Tibial nerve (tissue), 4 donors: ENCODE measurements at regions not wholly inside any gene's neighbourhood (a gene's known extent, or its start where the extent isn't known, plus 50 kb on each side); places are given as distances from the start of the nearest gene placed in this dataset.

Experiments
- EP300 ChIP-seq, 2 donors: sonication (generic); formaldehyde crosslinking; IDR thresholded peaks; one replicate each; pipeline ENCODE4 v1.6.1; 2017; ENCODE audit warnings: antibody characterized with exemption in 2 of 2, mild to moderate bottlenecking in 1 of 2
- POLR2A ChIP-seq, 2 donors: fragments of 450-650 bp; IDR thresholded peaks; one replicate each; pipeline ENCODE4 v1.6.1; 2017; ENCODE audit warnings: antibody characterized with exemption in 2 of 2, mild to moderate bottlenecking in 2 of 2, moderate library complexity in 2 of 2
- TF ChIP-seq, protein P1 (sequence below), 5 experiments: fragments of 200-600 bp in 3 of 5; fragments of 450-650 bp in 2 of 5; sonication (generic) in 3 of 5; IDR thresholded peaks; one replicate each; pipeline ENCODE4 v1.5.1; 2016 to 2019; ENCODE audit warnings: antibody characterized with exemption in 5 of 5, mild to moderate bottlenecking in 3 of 5, moderate library complexity in 2 of 5

DNA sequence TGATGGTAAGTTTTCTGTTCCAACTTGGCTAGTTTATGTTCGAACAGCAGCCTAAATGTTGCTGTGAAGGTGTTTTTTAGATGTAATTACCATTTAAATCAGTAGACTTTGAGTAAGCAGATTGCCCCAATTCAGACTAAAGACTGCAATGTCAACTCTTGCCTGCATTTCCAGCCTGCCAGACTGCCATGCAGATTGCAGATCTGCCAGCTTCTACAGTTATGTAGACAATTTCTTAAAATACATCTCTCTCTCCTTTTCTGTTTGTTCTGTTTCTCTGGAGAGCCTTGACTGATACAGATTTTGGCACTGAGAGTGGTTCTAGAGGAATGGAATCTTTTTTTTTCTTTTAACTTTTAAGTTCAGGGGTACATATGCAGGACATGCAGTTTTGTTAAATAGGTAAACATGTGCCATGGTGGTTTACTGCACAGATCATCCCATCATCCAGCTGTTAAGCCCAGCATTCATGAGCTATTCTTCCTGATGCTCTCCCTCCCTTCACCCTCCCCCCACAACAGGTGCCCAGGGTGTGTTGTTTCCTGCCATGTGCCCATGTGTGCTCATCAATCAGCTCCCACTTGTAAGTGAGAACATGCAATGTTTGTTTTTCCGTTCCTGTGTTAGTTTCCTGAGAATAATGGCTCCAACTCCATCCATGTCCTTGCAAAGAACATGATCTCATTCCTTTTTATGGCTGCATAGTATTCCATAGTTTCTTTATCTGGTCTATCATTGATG is 227.8 kb downstream of the CPE start:
- TF ChIP-seq, protein P1, sequence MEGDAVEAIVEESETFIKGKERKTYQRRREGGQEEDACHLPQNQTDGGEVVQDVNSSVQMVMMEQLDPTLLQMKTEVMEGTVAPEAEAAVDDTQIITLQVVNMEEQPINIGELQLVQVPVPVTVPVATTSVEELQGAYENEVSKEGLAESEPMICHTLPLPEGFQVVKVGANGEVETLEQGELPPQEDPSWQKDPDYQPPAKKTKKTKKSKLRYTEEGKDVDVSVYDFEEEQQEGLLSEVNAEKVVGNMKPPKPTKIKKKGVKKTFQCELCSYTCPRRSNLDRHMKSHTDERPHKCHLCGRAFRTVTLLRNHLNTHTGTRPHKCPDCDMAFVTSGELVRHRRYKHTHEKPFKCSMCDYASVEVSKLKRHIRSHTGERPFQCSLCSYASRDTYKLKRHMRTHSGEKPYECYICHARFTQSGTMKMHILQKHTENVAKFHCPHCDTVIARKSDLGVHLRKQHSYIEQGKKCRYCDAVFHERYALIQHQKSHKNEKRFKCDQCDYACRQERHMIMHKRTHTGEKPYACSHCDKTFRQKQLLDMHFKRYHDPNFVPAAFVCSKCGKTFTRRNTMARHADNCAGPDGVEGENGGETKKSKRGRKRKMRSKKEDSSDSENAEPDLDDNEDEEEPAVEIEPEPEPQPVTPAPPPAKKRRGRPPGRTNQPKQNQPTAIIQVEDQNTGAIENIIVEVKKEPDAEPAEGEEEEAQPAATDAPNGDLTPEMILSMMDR (IDR thresholded peaks at IDR 0.05) = no peak
- no peak for TF ChIP-seq POLR2A (IDR thresholded peaks at IDR 0.05)
- no peak for TF ChIP-seq EP300 (IDR thresholded peaks at IDR 0.05)
